PC-9 (cell line): ENCODE measurements at regions not wholly inside any gene's neighbourhood (a gene's known extent, or its start where the extent isn't known, plus 50 kb on each side); places are given as distances from the start of the nearest gene placed in this dataset.

Source experiments
- BruUV-seq: library from RNA; stranded (reverse); fragments of 400-500 nt; replicated peaks from 2 replicates; lab custom pipeline; 2021; lab: Mats Ljungman, UMichigan
- CTCF ChIA-PET: fragments of 300-600 bp; sonication (Branson Sonifier 250); formaldehyde crosslinking; loops from one replicate; lab custom pipeline; 2022; ENCODE audit warnings: antibody characterized with exemption; lab: Charles Lee
- POLR2A ChIA-PET: fragments of 300-600 bp; sonication (Branson Sonifier 250); formaldehyde crosslinking; loops from one replicate; lab custom pipeline; 2022; ENCODE audit warnings: antibody characterized with exemption; ENCODE audit not compliant: unreplicated experiment; lab: Charles Lee
- DNase-seq, 2 experiments: peaks; one replicate each; pipeline versions ENCODE4 v3.0.0 to v3.0.0-alpha.2; 2015 to 2022; ENCODE audit warnings: mixed read lengths in 1 of 2
- H2AFZ ChIP-seq: fragments of 200-600 bp; sonication (generic); 2 replicates; pipeline ENCODE4 v1.8.1; 2017; ENCODE audit warnings: antibody characterized with exemption
- H3F3A ChIP-seq: fragments of 200-600 bp; sonication (generic); 2 replicates; pipeline ENCODE4 v1.8.1; 2017; ENCODE audit warnings: antibody characterized with exemption, mild to moderate bottlenecking, low read depth; ENCODE audit not compliant: insufficient read depth
- H3K27ac ChIP-seq: fragments of 200-600 bp; sonication (generic); 2 replicates; pipeline ENCODE4 v1.6.1; 2016; ENCODE audit warnings: mixed run types
- H3K27me3 ChIP-seq: fragments of 200-600 bp; sonication (generic); 2 replicates; pipeline ENCODE4 v1.6.1; 2016; ENCODE audit warnings: low read depth, mixed run types; ENCODE audit not compliant: insufficient read depth
- H3K36me3 ChIP-seq: fragments of 200-600 bp; sonication (generic); 2 replicates; pipeline ENCODE4 v1.6.1; 2016; ENCODE audit warnings: low read depth, mixed run types
- H3K4me1 ChIP-seq: fragments of 200-600 bp; sonication (generic); replicated peaks from 2 replicates; pipeline ENCODE4 v1.6.1; 2016; ENCODE audit warnings: mixed run types; ENCODE audit not compliant: insufficient read depth
- H3K4me2 ChIP-seq: fragments of 200-600 bp; sonication (generic); 2 replicates; pipeline ENCODE4 v1.6.1; 2017; ENCODE audit warnings: mixed run types
- H3K4me3 ChIP-seq: fragments of 200-600 bp; sonication (generic); 2 replicates; pipeline ENCODE4 v1.6.1; 2016; ENCODE audit warnings: mixed run types
- H3K79me2 ChIP-seq: fragments of 200-600 bp; sonication (generic); 2 replicates; pipeline ENCODE4 v1.6.1; 2017; ENCODE audit warnings: low read depth, mixed run types
- H3K9me2 ChIP-seq: fragments of 200-600 bp; sonication (generic); 2 replicates; pipeline ENCODE4 v1.8.1; 2017; ENCODE audit warnings: mild to moderate bottlenecking; ENCODE audit not compliant: insufficient read depth
- H3K9me3 ChIP-seq: fragments of 200-600 bp; sonication (generic); 2 replicates; pipeline ENCODE4 v1.8.1; 2016; ENCODE audit warnings: low read depth; ENCODE audit not compliant: insufficient read depth
- H4K20me1 ChIP-seq: fragments of 200-600 bp; sonication (generic); 2 replicates; pipeline ENCODE4 v1.8.1; 2017; ENCODE audit not compliant: insufficient read depth
- EZH2 ChIP-seq: fragments of 200-600 bp; sonication (generic); IDR thresholded peaks from 2 replicates; pipeline ENCODE4 v1.8.0; 2017; ENCODE audit warnings: antibody characterized with exemption, low read depth
- intact Hi-C: fragments of 100-400 bp; cut with micrococcal nuclease; formaldehyde crosslinking; loops from one replicate; pipeline ENCODE4 v1.10.0; 2022; ENCODE audit not compliant: unreplicated experiment
- TF ChIP-seq, protein P1 (sequence below): fragments of 200-600 bp; sonication (generic); conservative IDR thresholded peaks from 2 replicates; pipeline ENCODE4 v1.6.1; 2017; ENCODE audit warnings: mixed run types, antibody characterized with exemption, mild to moderate bottlenecking, moderate library complexity

DNA sequence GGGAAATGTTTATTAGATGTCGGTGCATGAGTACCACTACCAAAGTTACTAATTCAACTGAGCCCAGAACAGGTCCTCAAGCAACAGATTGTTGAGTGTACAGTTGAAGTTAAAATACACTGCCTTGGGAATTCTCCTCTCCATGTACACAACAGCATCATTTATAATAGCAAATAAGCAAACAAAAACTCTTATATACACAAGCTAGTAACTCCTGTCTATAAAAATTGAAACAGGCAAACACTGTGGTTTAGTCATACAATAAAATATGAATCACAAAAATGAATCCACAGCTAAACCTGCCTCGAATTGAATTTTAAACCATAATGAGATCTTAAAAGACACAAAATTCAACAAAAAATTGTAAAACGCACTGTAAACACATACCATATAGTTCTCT lies 681.1 kb downstream of the C12orf50 start:
- intact Hi-C loops = loop anchor here (10.0 kb wide), 2 partner anchors 497 to 1393 kb away; no protein-coding TSS in a partner anchor
- Histone ChIP-seq H3K4me3 (no peak overlapping the region), H3K27me3 (no peaks in the 10 kb centered on the region), H3K27ac (no peak overlapping the region), H3K36me3 (no peaks in the 10 kb centered on the region), H3K4me1 (no peaks in the 10 kb centered on the region), H2AFZ (no peak overlapping the region), H4K20me1 (no peaks in the 10 kb centered on the region), H3K9me2 (no peaks in the 10 kb centered on the region), H3K9me3 (no peaks in the 10 kb centered on the region), H3K4me2 (no peak overlapping the region), H3K79me2 (no peaks in the 10 kb centered on the region), H3F3A (no peaks in the 10 kb centered on the region)
- no TSS peak for BruUV-seq
- ChIA-PET POLR2A (no interaction called here), CTCF (no interaction called here)
- DNase-seq = no peak
- TF ChIP-seq, protein P1, sequence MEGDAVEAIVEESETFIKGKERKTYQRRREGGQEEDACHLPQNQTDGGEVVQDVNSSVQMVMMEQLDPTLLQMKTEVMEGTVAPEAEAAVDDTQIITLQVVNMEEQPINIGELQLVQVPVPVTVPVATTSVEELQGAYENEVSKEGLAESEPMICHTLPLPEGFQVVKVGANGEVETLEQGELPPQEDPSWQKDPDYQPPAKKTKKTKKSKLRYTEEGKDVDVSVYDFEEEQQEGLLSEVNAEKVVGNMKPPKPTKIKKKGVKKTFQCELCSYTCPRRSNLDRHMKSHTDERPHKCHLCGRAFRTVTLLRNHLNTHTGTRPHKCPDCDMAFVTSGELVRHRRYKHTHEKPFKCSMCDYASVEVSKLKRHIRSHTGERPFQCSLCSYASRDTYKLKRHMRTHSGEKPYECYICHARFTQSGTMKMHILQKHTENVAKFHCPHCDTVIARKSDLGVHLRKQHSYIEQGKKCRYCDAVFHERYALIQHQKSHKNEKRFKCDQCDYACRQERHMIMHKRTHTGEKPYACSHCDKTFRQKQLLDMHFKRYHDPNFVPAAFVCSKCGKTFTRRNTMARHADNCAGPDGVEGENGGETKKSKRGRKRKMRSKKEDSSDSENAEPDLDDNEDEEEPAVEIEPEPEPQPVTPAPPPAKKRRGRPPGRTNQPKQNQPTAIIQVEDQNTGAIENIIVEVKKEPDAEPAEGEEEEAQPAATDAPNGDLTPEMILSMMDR = no peak
- no peak for TF ChIP-seq EZH2

DNA sequence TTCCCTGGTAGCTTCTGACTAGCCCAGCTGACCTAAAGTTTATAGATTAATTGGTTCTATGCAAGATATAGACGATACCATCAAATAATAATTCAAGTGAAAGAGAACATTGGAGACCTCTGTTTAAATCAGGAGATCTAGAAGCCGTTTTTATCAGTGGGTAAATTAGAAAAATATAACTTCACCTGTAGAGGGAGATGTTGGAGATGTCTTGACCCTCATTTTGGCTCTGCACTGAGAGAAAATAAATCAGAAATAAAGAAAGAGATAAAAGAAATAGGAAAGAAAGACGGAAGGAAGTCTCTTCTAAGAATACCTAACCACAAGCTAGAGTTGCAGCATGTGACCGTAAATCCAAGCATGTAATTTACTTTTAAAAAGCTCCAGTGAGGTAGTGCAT lies 684.5 kb downstream of the C12orf50 start:
- Histone ChIP-seq H3K9me2 (no peaks in the 10 kb centered on the region), H4K20me1 (no peaks in the 10 kb centered on the region), H3K27ac (no peak overlapping the region), H3K4me2 (no peak overlapping the region), H3K4me3 (no peak overlapping the region), H3K9me3 (no peaks in the 10 kb centered on the region), H3K4me1 (no peaks in the 10 kb centered on the region), H3F3A (no peaks in the 10 kb centered on the region), H3K36me3 (no peaks in the 10 kb centered on the region), H3K79me2 (no peaks in the 10 kb centered on the region), H3K27me3 (no peaks in the 10 kb centered on the region), H2AFZ (no peak overlapping the region)
- BruUV-seq = no TSS peak
- no peak for DNase-seq
- ChIA-PET POLR2A (no interaction called here), CTCF (no interaction called here)
- TF ChIP-seq EZH2 = no peak
- TF ChIP-seq, protein P1 = peak; percentile 60
- intact Hi-C loops = loop anchor here (10.0 kb wide), 2 partner anchors 500 to 1390 kb away; no protein-coding TSS in a partner anchor

GRCh38 chr12:87338681-87339080 lies 690.5 kb downstream of the C12orf50 start:
- H4K20me1 ChIP-seq = no peaks in the 10 kb centered on the region
- H3K27me3 ChIP-seq = no peaks in the 10 kb centered on the region
- DNase-seq = no peak
- H3K9me2 ChIP-seq = no peaks in the 10 kb centered on the region
- no peak overlapping the region for H3K27ac ChIP-seq
- no TSS peak for BruUV-seq
- no peaks in the 10 kb centered on the region for H3K36me3 ChIP-seq
- H3K4me1 ChIP-seq = no peaks in the 10 kb centered on the region
- no peak for TF ChIP-seq EZH2
- TF ChIP-seq, protein P1 = no peak
- no peak overlapping the region for H3K4me3 ChIP-seq
- no peak overlapping the region for H2AFZ ChIP-seq
- no peaks in the 10 kb centered on the region for H3K79me2 ChIP-seq
- POLR2A ChIA-PET = no interaction called here
- no peak overlapping the region for H3K4me2 ChIP-seq
- CTCF ChIA-PET = no interaction called here
- intact Hi-C loops = no loop called here
- H3K9me3 ChIP-seq = no peaks in the 10 kb centered on the region
- no peaks in the 10 kb centered on the region for H3F3A ChIP-seq
